ENCODE measurements at regions not wholly inside any gene's neighbourhood (a gene's known extent, or its start where the extent isn't known, plus 50 kb on each side); places are given as distances from the start of the nearest gene placed in this dataset.
"Not testable (repeated sequence)": the region's sequence is repeated elsewhere in the genome, so short reads cannot be mapped to it uniquely, and the experiment has no call there.

DNA sequence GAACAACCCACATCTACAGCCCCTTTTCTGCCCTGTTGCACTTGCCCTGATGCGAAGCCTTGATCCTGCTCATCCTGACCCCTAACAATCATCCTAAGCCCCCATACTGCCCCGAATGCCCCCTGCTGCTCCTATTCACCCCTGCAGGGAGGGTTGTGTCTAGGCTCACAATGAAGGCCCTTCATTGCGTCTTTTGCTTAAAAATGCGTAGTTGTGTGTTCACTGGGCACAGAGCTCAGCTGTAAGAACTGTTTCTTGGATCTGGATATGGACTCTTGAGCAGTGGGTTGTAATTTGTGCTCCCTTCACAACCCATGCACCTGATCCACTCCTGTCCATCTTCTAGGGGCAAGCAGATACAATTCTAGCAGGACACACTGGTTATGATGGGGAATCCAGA, 802.9 kb downstream of the TMEM121 start:
- TF ChIP-seq POLR2AphosphoS5 (IDR thresholded peaks at IDR 0.05) = not testable (repeated sequence)
- TF ChIP-seq, protein P1, sequence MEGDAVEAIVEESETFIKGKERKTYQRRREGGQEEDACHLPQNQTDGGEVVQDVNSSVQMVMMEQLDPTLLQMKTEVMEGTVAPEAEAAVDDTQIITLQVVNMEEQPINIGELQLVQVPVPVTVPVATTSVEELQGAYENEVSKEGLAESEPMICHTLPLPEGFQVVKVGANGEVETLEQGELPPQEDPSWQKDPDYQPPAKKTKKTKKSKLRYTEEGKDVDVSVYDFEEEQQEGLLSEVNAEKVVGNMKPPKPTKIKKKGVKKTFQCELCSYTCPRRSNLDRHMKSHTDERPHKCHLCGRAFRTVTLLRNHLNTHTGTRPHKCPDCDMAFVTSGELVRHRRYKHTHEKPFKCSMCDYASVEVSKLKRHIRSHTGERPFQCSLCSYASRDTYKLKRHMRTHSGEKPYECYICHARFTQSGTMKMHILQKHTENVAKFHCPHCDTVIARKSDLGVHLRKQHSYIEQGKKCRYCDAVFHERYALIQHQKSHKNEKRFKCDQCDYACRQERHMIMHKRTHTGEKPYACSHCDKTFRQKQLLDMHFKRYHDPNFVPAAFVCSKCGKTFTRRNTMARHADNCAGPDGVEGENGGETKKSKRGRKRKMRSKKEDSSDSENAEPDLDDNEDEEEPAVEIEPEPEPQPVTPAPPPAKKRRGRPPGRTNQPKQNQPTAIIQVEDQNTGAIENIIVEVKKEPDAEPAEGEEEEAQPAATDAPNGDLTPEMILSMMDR (IDR thresholded peaks at IDR 0.05) = not testable (repeated sequence)

All from stomach (tissue), 4 donors.